ENCODE measurements at regions not wholly inside any gene's neighbourhood (a gene's known extent, or its start where the extent isn't known, plus 50 kb on each side); places are given as distances from the start of the nearest gene placed in this dataset.
"Not testable (repeated sequence)": the region's sequence is repeated elsewhere in the genome, so short reads cannot be mapped to it uniquely, and the experiment has no call there.

GRCh38 chr11:109958131-109958820 is 134.9 kb upstream of the ZC3H12C start:
- TF ChIP-seq CTCF (IDR thresholded peaks at IDR 0.05; ENCODE audit: insufficient read depth, missing control alignments), result no peak
- FAIRE-seq (no peak), DNase-seq (ENCODE audit: insufficient read length, low spot score) (no peak)

GRCh38 chr11:109958821-109959166 is 134.4 kb upstream of the ZC3H12C start:
- FAIRE-seq (no peak), DNase-seq (ENCODE audit: insufficient read length, low spot score) (no peak)
- no peak for TF ChIP-seq CTCF (IDR thresholded peaks at IDR 0.05; ENCODE audit: insufficient read depth, missing control alignments)

- DNase-seq (ENCODE audit: insufficient read length, low spot score), result no peak
- TF ChIP-seq CTCF (IDR thresholded peaks at IDR 0.05; ENCODE audit: insufficient read depth, missing control alignments), result no peak
- FAIRE-seq, result no peak
These were observed 132.4 kb upstream of the ZC3H12C start for GRCh38 chr11:109960831-109961230.

GRCh38 chr11:109961261-109961660 is 131.9 kb upstream of the ZC3H12C start:
- DNase-seq (ENCODE audit: insufficient read length, low spot score) (no peak), FAIRE-seq (no peak)
- TF ChIP-seq CTCF (IDR thresholded peaks at IDR 0.05; ENCODE audit: insufficient read depth, missing control alignments), result no peak

GRCh38 chr11:109963101-109963500 is 130.1 kb upstream of the ZC3H12C start:
- TF ChIP-seq CTCF (IDR thresholded peaks at IDR 0.05; ENCODE audit: insufficient read depth, missing control alignments), result no peak

GRCh38 chr11:109964487-109964886 is 128.7 kb upstream of the ZC3H12C start:
- FAIRE-seq (no peak), DNase-seq (ENCODE audit: insufficient read length, low spot score) (no peak)
- TF ChIP-seq CTCF (IDR thresholded peaks at IDR 0.05; ENCODE audit: insufficient read depth, missing control alignments), result no peak

More at GRCh38 chr11:109963101-109963500, 130.1 kb upstream of the ZC3H12C start:
- FAIRE-seq (peak; percentile 76), DNase-seq (ENCODE audit: insufficient read length, low spot score) (peak; percentile 17)

GRCh38 chr11:109965445-109965844 is 127.7 kb upstream of the ZC3H12C start:
- DNase-seq (ENCODE audit: insufficient read length, low spot score); FAIRE-seq: not testable (repeated sequence)

- FAIRE-seq; DNase-seq (ENCODE audit: insufficient read length, low spot score): not testable (repeated sequence)
These were observed 127.3 kb upstream of the ZC3H12C start for GRCh38 chr11:109965926-109966325.

- DNase-seq (ENCODE audit: insufficient read length, low spot score); FAIRE-seq: not testable (repeated sequence)
These were observed 126.1 kb upstream of the ZC3H12C start for GRCh38 chr11:109967136-109967535.
